Immature natural killer cell (primary cell): ENCODE measurements at regions not wholly inside any gene's neighbourhood (a gene's known extent, or its start where the extent isn't known, plus 50 kb on each side); places are given as distances from the start of the nearest gene placed in this dataset.
A peak's percentile ranks its signal among the peaks of the same experiment; 100 is the strongest.
"Not testable (repeated sequence)": the region's sequence is repeated elsewhere in the genome, so short reads cannot be mapped to it uniquely, and the experiment has no call there.

Source experiments
- DNase-seq, 3 donors: peaks; one replicate each; pipeline ENCODE4 v3.0.0; 2022; ENCODE audit warnings: mixed read lengths in 1 of 3
- H3K27ac Mint-ChIP-seq, 6 donors: one replicate each; pipeline ENCODE4 v1.8.0; 2020; ENCODE audit warnings: mixed read lengths in 6 of 6, mild to moderate bottlenecking in 5 of 6, inconsistent platforms in 4 of 6, moderate library complexity in 3 of 6
- H3K27me3 Mint-ChIP-seq, 3 donors: one replicate each; pipeline ENCODE4 v1.8.0; 2020 to 2021; ENCODE audit warnings: low read depth in 3 of 3, mild to moderate bottlenecking in 3 of 3, mixed read lengths in 3 of 3, moderate library complexity in 3 of 3, inconsistent platforms in 1 of 3
- H3K36me3 Mint-ChIP-seq, 3 donors: one replicate each; pipeline ENCODE4 v1.8.0; 2020; ENCODE audit warnings: mixed read lengths in 3 of 3, inconsistent platforms in 2 of 3, mild to moderate bottlenecking in 2 of 3
- H3K4me1 Mint-ChIP-seq, 2 donors: one replicate each; pipeline ENCODE4 v1.8.0; 2020; ENCODE audit warnings: inconsistent platforms in 2 of 2, mild to moderate bottlenecking in 2 of 2, mixed read lengths in 2 of 2, moderate library complexity in 1 of 2
- H3K4me3 Mint-ChIP-seq, 5 donors: one replicate each; pipeline ENCODE4 v1.8.0; 2020; ENCODE audit warnings: mild to moderate bottlenecking in 5 of 5, mixed read lengths in 5 of 5, inconsistent platforms in 3 of 5, moderate library complexity in 3 of 5
- H3K9me3 Mint-ChIP-seq, 6 donors: one replicate each; pipeline ENCODE4 v1.8.0; 2020; ENCODE audit warnings: mild to moderate bottlenecking in 6 of 6, mixed read lengths in 6 of 6, inconsistent platforms in 4 of 6, moderate library complexity in 3 of 6

GRCh38 chr16:73973174-73973573 is 323.4 kb upstream of the PSMD7 start:
- DNase-seq: no peak
- Mint-ChIP-seq H3K27me3 (peaks cover 0 to 2% (median 2%) of the 10 kb centered on the region in 3 donors), H3K36me3 (peaks cover 0 to 4% (median 0%) of the 10 kb centered on the region in 3 donors), H3K9me3 (peaks cover 0 to 5% (median 1%) of the 10 kb centered on the region in 6 donors), H3K27ac (no peak overlapping the region), H3K4me1 (no peaks in the 10 kb centered on the region), H3K4me3 (no peak overlapping the region)

GRCh38 chr16:73966851-73967250 is 329.8 kb upstream of the PSMD7 start:
- Mint-ChIP-seq H3K9me3 (peaks cover 0 to 4% (median 0%) of the 10 kb centered on the region in 6 donors), H3K36me3 (no peaks in the 10 kb centered on the region), H3K4me1 (no peaks in the 10 kb centered on the region), H3K27ac (no peak overlapping the region), H3K4me3 (no peak overlapping the region), H3K27me3 (peaks cover 0 to 3% (median 0%) of the 10 kb centered on the region in 3 donors)
- no peak for DNase-seq

- H3K4me3 Mint-ChIP-seq: no peak overlapping the region
- no peak overlapping the region for H3K27ac Mint-ChIP-seq
- no peaks in the 10 kb centered on the region for H3K36me3 Mint-ChIP-seq
- H3K27me3 Mint-ChIP-seq: peaks cover 0 to 3% (median 0%) of the 10 kb centered on the region in 3 donors
- H3K9me3 Mint-ChIP-seq: peaks cover 0 to 4% (median 0%) of the 10 kb centered on the region in 6 donors
- no peaks in the 10 kb centered on the region for H3K4me1 Mint-ChIP-seq
- DNase-seq: no peak
Observed at GRCh38 chr16:73965591-73965990, 331.0 kb upstream of the PSMD7 start.

GRCh38 chr16:73956587-73957494 is 339.8 kb upstream of the PSMD7 start:
- Mint-ChIP-seq H3K27me3 (peaks cover 0 to 1% (median under 1%) of the 10 kb centered on the region in 3 donors), H3K9me3 (peaks cover 0 to 6% (median 0%) of the 10 kb centered on the region in 6 donors), H3K36me3 (no peaks in the 10 kb centered on the region), H3K27ac (no peak overlapping the region), H3K4me3 (no peak overlapping the region), H3K4me1 (no peaks in the 10 kb centered on the region)
- peak in 1 of 3 donors; percentile 1 for DNase-seq

GRCh38 chr16:73955702-73956101 is 340.9 kb upstream of the PSMD7 start:
- no peak overlapping the region for H3K27ac Mint-ChIP-seq
- H3K27me3 Mint-ChIP-seq: peaks cover 0 to 2% (median 1%) of the 10 kb centered on the region in 3 donors
- no peak for DNase-seq
- no peaks in the 10 kb centered on the region for H3K36me3 Mint-ChIP-seq
- peaks cover 0 to 6% (median 0%) of the 10 kb centered on the region in 6 donors for H3K9me3 Mint-ChIP-seq
- H3K4me1 Mint-ChIP-seq: no peaks in the 10 kb centered on the region
- H3K4me3 Mint-ChIP-seq: no peak overlapping the region

GRCh38 chr16:73955255-73955654 is 341.4 kb upstream of the PSMD7 start:
- peaks cover 0 to 6% (median 0%) of the 10 kb centered on the region in 6 donors for H3K9me3 Mint-ChIP-seq
- H3K4me3 Mint-ChIP-seq: no peak overlapping the region
- H3K27ac Mint-ChIP-seq: no peak overlapping the region
- peaks cover 0 to 2% (median 1%) of the 10 kb centered on the region in 3 donors for H3K27me3 Mint-ChIP-seq
- no peak for DNase-seq
- no peaks in the 10 kb centered on the region for H3K36me3 Mint-ChIP-seq
- H3K4me1 Mint-ChIP-seq: no peaks in the 10 kb centered on the region

- DNase-seq: no peak
- H3K27me3 Mint-ChIP-seq: peaks cover 2 to 6% (median 2%) of the 10 kb centered on the region in 3 donors
- peaks cover 0 to 7% (median under 1%) of the 10 kb centered on the region in 6 donors for H3K9me3 Mint-ChIP-seq
- no peaks in the 10 kb centered on the region for H3K36me3 Mint-ChIP-seq
- H3K27ac Mint-ChIP-seq: no peak overlapping the region
- no peak overlapping the region for H3K4me3 Mint-ChIP-seq
- no peaks in the 10 kb centered on the region for H3K4me1 Mint-ChIP-seq
Observed at GRCh38 chr16:73951481-73951880, 345.1 kb upstream of the PSMD7 start.

GRCh38 chr16:73949574-73950320 is 346.9 kb upstream of the PSMD7 start:
- Mint-ChIP-seq H3K27me3 (peaks cover 2 to 6% (median 2%) of the 10 kb centered on the region in 3 donors), H3K9me3 (peaks cover 0 to 7% (median under 1%) of the 10 kb centered on the region in 6 donors), H3K27ac (no peak overlapping the region), H3K4me1 (no peaks in the 10 kb centered on the region), H3K4me3 (no peak overlapping the region), H3K36me3 (no peaks in the 10 kb centered on the region)
- DNase-seq: no peak

- DNase-seq: no peak
- Mint-ChIP-seq H3K4me3 (no peak overlapping the region), H3K4me1 (no peaks in the 10 kb centered on the region), H3K9me3 (peaks cover 0 to 7% (median 0%) of the 10 kb centered on the region in 6 donors), H3K27ac (no peak overlapping the region), H3K36me3 (no peaks in the 10 kb centered on the region), H3K27me3 (peaks cover 0 to 4% (median 4%) of the 10 kb centered on the region in 3 donors)
Observed at GRCh38 chr16:73945631-73946030, 351.0 kb upstream of the PSMD7 start.

- not testable (repeated sequence) for DNase-seq, H3K4me1 Mint-ChIP-seq, H3K4me3 Mint-ChIP-seq, H3K9me3 Mint-ChIP-seq, H3K27me3 Mint-ChIP-seq, H3K27ac Mint-ChIP-seq, H3K36me3 Mint-ChIP-seq
Observed at GRCh38 chr16:73943184-73943583, 353.4 kb upstream of the PSMD7 start.

GRCh38 chr16:73940786-73941185 is 355.8 kb upstream of the PSMD7 start:
- H3K4me3 Mint-ChIP-seq, H3K36me3 Mint-ChIP-seq, DNase-seq, H3K4me1 Mint-ChIP-seq, H3K9me3 Mint-ChIP-seq, H3K27me3 Mint-ChIP-seq, H3K27ac Mint-ChIP-seq: not testable (repeated sequence)

- DNase-seq: no peak
- H3K27ac Mint-ChIP-seq: no peak overlapping the region
- H3K27me3 Mint-ChIP-seq: peaks cover 0 to 4% (median 0%) of the 10 kb centered on the region in 3 donors
- H3K36me3 Mint-ChIP-seq: no peaks in the 10 kb centered on the region
- H3K4me3 Mint-ChIP-seq: no peak overlapping the region
- peaks cover 2 to 13% (median 6%) of the 10 kb centered on the region in 6 donors for H3K9me3 Mint-ChIP-seq
- no peaks in the 10 kb centered on the region for H3K4me1 Mint-ChIP-seq
Observed at GRCh38 chr16:73923951-73924350, 372.7 kb upstream of the PSMD7 start.

GRCh38 chr16:73921295-73921694 is 375.3 kb upstream of the PSMD7 start:
- Mint-ChIP-seq H3K27me3 (peaks cover 0 to 4% (median 0%) of the 10 kb centered on the region in 3 donors), H3K9me3 (peaks cover 0 to 3% (median 0%) of the 10 kb centered on the region in 6 donors), H3K4me3 (no peak overlapping the region), H3K4me1 (no peaks in the 10 kb centered on the region), H3K27ac (no peak overlapping the region), H3K36me3 (no peaks in the 10 kb centered on the region)
- no peak for DNase-seq
